ENCODE measurements at regions not wholly inside any gene's neighbourhood (a gene's known extent, or its start where the extent isn't known, plus 50 kb on each side); places are given as distances from the start of the nearest gene placed in this dataset.

- TF ChIP-seq, protein P1, sequence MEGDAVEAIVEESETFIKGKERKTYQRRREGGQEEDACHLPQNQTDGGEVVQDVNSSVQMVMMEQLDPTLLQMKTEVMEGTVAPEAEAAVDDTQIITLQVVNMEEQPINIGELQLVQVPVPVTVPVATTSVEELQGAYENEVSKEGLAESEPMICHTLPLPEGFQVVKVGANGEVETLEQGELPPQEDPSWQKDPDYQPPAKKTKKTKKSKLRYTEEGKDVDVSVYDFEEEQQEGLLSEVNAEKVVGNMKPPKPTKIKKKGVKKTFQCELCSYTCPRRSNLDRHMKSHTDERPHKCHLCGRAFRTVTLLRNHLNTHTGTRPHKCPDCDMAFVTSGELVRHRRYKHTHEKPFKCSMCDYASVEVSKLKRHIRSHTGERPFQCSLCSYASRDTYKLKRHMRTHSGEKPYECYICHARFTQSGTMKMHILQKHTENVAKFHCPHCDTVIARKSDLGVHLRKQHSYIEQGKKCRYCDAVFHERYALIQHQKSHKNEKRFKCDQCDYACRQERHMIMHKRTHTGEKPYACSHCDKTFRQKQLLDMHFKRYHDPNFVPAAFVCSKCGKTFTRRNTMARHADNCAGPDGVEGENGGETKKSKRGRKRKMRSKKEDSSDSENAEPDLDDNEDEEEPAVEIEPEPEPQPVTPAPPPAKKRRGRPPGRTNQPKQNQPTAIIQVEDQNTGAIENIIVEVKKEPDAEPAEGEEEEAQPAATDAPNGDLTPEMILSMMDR (IDR thresholded peaks at IDR 0.05), result no peak
- H3K4me3 ChIP-seq, result no peak overlapping the region
- H3K27ac ChIP-seq, result no peak overlapping the region
- no peak for DNase-seq (ENCODE audit: low spot score)
Observed at GRCh38 chr5:124124711-124125229, 612.8 kb downstream of the CSNK1G3 start.

DNA sequence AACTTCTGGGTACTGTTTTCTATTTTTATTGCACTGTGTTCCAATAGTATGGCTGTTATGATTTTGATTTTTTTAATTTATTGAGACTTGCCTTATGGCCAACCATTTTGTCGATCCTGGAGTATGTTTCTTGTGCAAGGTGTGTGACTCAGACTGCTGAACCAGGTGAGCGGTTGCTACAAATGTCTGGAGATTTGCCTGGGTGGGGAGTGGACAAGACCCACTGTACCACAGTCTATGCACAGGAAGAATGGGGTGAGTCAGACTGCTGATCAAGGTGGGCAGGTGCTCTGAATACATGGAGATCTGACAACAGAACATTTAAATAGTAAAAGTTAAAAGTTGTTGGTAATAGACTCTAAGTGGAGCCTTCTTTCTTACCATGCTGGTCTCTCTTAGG is 609.2 kb downstream of the CSNK1G3 start:
- TF ChIP-seq, protein P1 (IDR thresholded peaks at IDR 0.05), result no peak
- no peak for DNase-seq (ENCODE audit: low spot score)
- Histone ChIP-seq H3K27ac (no peak overlapping the region), H3K4me3 (no peak overlapping the region)

DNA sequence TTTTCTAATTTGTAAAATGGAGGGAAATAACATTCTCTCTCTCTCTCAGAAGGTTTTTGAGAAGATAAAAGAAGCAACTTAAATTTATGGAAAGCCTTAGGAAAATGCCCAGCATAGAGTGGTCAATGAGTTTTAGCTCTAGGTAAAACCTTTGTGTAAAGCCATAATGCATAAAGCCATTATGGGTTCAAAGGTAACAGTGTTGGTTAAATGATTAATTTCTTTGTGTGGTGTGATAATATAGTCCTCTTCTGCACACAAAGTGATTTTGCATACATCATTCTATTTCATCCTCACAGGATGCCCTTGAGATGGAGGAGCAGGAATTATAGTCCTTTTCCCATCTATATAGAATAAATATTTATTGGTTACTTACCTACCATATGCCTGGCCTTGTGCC is 602.9 kb downstream of the CSNK1G3 start:
- Histone ChIP-seq H3K27ac (no peak overlapping the region), H3K4me3 (no peak overlapping the region)
- TF ChIP-seq, protein P1 (IDR thresholded peaks at IDR 0.05), result no peak
- no peak for DNase-seq (ENCODE audit: low spot score)

- DNase-seq (ENCODE audit: low spot score), result no peak
- H3K4me3 ChIP-seq, result no peak overlapping the region
- no peak overlapping the region for H3K27ac ChIP-seq
- TF ChIP-seq, protein P1 (IDR thresholded peaks at IDR 0.05), result no peak
Observed at GRCh38 chr5:124111886-124112285, 599.9 kb downstream of the CSNK1G3 start.

DNA sequence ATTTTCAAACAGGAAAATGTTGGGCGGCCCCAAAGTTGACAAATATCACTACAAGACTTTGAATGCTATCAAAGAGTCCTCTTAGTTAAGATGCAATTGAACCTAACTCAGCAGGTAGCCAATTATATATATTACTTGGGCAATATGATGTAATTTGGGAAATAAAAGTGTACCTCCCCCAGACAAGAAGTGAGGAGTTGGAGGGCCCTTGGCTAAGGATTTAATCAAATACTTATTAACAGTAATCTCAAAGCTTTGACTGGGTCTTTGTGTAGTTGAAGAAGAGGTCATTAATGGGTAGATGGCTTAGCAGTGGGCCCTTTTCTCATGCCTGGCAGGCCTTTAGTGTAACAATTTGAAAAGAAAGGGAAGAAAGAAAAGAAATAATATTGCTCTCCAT is 599.0 kb downstream of the CSNK1G3 start:
- TF ChIP-seq, protein P1 (IDR thresholded peaks at IDR 0.05), result no peak
- Histone ChIP-seq H3K27ac (no peak overlapping the region), H3K4me3 (no peak overlapping the region)
- no peak for DNase-seq (ENCODE audit: low spot score)

- no peak overlapping the region for H3K4me3 ChIP-seq
- DNase-seq (ENCODE audit: low spot score), result no peak
- no peak overlapping the region for H3K27ac ChIP-seq
- TF ChIP-seq, protein P1 (IDR thresholded peaks at IDR 0.05), result no peak
Observed at GRCh38 chr5:124105326-124105725, 593.3 kb downstream of the CSNK1G3 start.

GRCh38 chr5:124104821-124105220 is 592.8 kb downstream of the CSNK1G3 start:
- no peak for DNase-seq (ENCODE audit: low spot score)
- Histone ChIP-seq H3K4me3 (no peak overlapping the region), H3K27ac (no peak overlapping the region)
- TF ChIP-seq, protein P1 (IDR thresholded peaks at IDR 0.05), result no peak
